ENCODE measurements at regions not wholly inside any gene's neighbourhood (a gene's known extent, or its start where the extent isn't known, plus 50 kb on each side); places are given as distances from the start of the nearest gene placed in this dataset.

DNA sequence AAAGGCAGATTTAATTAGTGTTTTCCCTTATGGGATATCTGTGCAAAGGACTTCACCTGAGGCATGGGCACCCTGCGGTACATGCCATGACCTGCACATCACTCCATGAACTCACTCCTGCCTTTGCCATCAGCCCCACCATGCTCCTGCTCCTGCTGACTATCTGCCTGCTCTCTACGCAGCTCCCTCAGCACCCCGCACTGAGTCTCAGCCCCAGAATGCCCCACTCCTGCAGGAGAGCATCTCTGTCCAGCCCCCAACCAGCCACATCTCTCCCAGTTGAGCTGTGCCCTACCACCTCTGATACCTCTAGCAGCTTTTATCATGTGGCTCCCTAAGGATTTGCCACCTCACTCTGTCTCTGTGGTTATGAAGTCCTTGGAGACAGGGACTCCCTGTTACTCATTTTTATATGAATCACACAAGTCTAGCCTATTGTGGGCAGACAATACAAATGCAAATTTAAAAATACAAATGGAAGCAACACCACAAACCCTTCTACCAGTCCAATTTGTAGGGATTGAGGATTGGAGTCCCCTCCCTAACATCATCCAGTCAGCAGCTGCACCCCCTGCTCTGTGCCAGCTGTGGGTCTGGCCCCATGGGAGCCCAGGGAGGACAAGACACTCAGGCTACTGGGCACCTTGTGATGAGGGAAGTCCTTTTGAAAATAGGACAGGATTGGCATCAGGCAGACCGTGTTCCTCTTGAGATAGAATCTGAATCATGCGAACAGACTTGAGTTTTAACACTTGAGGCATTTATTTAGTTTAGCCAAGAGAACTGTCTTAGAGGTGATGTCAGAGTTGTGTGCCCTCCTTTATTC lies 689.6 kb upstream of the HS6ST1 start:
- no peaks in the 10 kb centered on the region for H3K9me3 ChIP-seq (replicated peaks)
- intact Hi-C loops (cut with micrococcal nuclease), result no loop called here
- H3K4me3 ChIP-seq, result no peak overlapping the region
- no peak overlapping the region for H3K27ac ChIP-seq (replicated peaks)
- DNase-seq, result no peak
- H3K27me3 ChIP-seq (ENCODE audit: low read depth), result peaks cover 39% of the 10 kb centered on the region
- H3K36me3 ChIP-seq, result no peaks in the 10 kb centered on the region
- TF ChIP-seq, protein P1, sequence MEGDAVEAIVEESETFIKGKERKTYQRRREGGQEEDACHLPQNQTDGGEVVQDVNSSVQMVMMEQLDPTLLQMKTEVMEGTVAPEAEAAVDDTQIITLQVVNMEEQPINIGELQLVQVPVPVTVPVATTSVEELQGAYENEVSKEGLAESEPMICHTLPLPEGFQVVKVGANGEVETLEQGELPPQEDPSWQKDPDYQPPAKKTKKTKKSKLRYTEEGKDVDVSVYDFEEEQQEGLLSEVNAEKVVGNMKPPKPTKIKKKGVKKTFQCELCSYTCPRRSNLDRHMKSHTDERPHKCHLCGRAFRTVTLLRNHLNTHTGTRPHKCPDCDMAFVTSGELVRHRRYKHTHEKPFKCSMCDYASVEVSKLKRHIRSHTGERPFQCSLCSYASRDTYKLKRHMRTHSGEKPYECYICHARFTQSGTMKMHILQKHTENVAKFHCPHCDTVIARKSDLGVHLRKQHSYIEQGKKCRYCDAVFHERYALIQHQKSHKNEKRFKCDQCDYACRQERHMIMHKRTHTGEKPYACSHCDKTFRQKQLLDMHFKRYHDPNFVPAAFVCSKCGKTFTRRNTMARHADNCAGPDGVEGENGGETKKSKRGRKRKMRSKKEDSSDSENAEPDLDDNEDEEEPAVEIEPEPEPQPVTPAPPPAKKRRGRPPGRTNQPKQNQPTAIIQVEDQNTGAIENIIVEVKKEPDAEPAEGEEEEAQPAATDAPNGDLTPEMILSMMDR (IDR thresholded peaks at IDR 0.05; ENCODE audit: borderline replicate concordance), result no peak
- H3K4me1 ChIP-seq, result no peaks in the 10 kb centered on the region

DNA sequence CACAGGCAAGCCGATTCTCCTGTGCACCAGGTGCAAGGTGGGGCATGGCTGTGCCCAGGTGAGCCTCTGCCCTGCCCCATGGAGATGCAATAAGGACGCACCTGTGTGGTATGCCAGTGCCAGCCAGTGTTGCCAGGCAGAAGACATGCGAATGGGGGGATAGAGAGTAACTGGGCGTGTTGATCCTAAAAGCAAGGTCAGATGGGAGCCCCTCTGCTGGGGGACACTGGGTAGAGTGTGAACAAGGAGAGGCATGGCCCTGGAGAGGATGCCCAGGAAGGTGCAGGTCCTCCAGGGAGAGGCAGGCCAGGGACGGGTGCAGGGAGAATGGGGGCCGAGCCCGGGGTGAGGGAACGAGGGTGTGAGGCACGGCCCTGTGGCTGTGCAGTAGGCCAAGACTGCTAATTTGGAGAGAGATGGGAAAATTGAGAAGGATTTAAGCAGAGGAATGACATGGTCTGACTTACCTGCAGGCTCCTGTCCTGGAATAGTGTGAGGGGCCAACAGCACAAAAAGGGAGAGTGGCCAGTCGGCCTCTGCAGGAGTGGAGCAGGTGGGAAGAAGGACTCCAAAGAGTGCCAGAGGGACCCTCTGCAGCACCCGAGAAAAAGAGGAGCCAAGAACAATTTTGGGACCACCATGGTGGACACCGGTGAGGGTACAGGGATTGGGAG lies 690.4 kb upstream of the HS6ST1 start:
- H3K9me3 ChIP-seq (replicated peaks), result no peaks in the 10 kb centered on the region
- TF ChIP-seq, protein P1 (IDR thresholded peaks at IDR 0.05; ENCODE audit: borderline replicate concordance), result no peak

DNA sequence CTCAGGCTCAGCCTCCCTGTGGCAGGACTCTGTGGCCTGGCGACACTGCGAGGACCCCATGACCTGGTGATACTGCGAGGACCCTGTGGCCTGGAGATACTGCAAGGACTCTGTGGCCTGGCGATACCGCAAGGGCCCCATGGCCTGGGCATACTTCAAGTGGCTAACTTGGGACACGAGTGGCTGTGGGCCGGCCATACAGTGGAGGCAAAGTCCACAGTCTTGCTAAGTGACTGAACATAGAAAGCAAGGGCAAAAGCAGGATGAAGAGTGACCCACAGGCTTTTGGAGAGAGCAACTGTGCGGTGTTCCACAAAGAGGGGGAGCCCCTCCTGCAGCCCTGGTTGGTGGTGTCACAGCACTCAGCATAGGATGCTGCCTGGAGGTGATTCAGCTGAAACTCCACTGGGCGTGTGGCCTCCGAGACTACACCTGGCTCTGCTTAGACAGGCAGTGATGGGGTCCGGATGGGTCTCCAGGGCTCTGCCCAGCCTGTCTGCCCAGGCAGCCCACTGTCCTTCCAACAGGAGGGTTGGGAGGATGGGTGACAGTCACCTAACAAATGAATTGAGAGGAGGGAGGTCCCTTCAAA lies 691.0 kb upstream of the HS6ST1 start:
- TF ChIP-seq, protein P1 (IDR thresholded peaks at IDR 0.05; ENCODE audit: borderline replicate concordance), result no peak
- H3K27me3 ChIP-seq (ENCODE audit: low read depth), result peaks cover 49% of the 10 kb centered on the region
- no peak for DNase-seq
- no peak overlapping the region for H3K27ac ChIP-seq (replicated peaks)
- no peaks in the 10 kb centered on the region for H3K9me3 ChIP-seq (replicated peaks)
- no peaks in the 10 kb centered on the region for H3K4me1 ChIP-seq
- H3K36me3 ChIP-seq, result no peaks in the 10 kb centered on the region
- no peak overlapping the region for H3K4me3 ChIP-seq
- intact Hi-C loops (cut with micrococcal nuclease), result no loop called here

More for the DNA sequence above, 690.4 kb upstream of the HS6ST1 start:
- Histone ChIP-seq H3K36me3 (no peaks in the 10 kb centered on the region), H3K4me1 (no peaks in the 10 kb centered on the region), H3K27me3 (ENCODE audit: low read depth) (peaks cover 43% of the 10 kb centered on the region), H3K4me3 (no peak overlapping the region), H3K27ac (replicated peaks) (no peak overlapping the region)
- intact Hi-C loops (cut with micrococcal nuclease), result no loop called here
- DNase-seq, result no peak

DNA sequence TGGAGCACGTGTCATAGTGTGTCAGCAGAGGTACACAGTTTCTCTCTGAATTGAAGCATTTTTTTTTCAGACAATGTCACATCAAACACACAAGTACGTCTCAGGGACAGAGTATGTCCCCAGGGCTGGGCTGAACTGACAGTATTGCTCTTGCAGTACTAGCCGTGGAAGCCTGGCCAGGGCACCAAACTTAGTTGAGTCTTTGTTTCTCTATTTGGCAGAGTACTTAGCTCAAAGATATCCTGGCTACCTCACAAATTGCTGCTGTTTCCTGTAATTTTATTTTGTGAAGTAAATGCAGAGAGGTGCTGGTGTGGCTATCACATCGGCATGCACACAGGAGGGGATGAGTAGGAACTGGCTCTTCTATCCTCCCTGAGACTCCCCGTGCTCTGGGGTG lies 691.6 kb upstream of the HS6ST1 start:
- no peak for DNase-seq
- Histone ChIP-seq H3K4me3 (no peak overlapping the region), H3K27me3 (ENCODE audit: low read depth) (peaks cover 54% of the 10 kb centered on the region), H3K9me3 (replicated peaks) (no peaks in the 10 kb centered on the region), H3K27ac (replicated peaks) (no peak overlapping the region), H3K4me1 (no peaks in the 10 kb centered on the region), H3K36me3 (no peaks in the 10 kb centered on the region)
- intact Hi-C loops (cut with micrococcal nuclease), result no loop called here
- TF ChIP-seq, protein P1 (IDR thresholded peaks at IDR 0.05; ENCODE audit: borderline replicate concordance), result no peak

DNA sequence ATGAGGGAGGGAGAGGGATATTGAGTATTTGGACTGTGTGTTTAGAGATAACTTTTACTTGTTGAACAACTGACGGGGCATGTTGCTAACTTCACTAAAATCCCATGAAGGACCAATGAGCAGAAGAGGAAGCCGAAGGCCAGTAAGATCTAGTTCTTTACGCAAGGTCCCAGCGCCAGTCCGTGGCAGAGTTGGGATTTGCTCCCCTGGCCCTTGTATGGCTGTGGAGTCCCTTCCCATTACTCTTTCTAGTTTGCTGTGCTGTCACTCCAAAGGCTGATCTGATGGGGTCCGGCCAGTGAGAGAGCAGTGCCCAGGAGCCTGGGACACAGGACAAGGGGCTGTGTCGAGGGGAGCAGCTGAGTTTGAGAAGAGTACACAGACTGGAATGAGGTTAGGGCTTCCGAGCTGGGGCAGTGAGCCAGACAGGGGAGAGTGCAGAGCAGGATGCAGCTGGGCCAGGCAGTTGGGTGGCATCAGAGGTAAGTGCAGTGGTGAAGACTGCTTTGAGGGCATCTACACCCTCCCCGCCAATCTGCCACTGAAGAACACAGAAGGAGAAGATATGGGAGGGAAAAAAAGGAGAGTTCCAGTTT lies 692.9 kb upstream of the HS6ST1 start:
- no peak overlapping the region for H3K27ac ChIP-seq (replicated peaks)
- intact Hi-C loops (cut with micrococcal nuclease), result no loop called here
- no peak overlapping the region for H3K4me3 ChIP-seq
- H3K27me3 ChIP-seq (ENCODE audit: low read depth), result peaks cover 66% of the 10 kb centered on the region
- no peak for DNase-seq
- no peaks in the 10 kb centered on the region for H3K36me3 ChIP-seq
- TF ChIP-seq, protein P1 (IDR thresholded peaks at IDR 0.05; ENCODE audit: borderline replicate concordance), result no peak
- H3K4me1 ChIP-seq, result no peaks in the 10 kb centered on the region
- no peaks in the 10 kb centered on the region for H3K9me3 ChIP-seq (replicated peaks)

All from left ventricle myocardium inferior (tissue), 1 donor.